ENCODE measurements at regions not wholly inside any gene's neighbourhood (a gene's known extent, or its start where the extent isn't known, plus 50 kb on each side); places are given as distances from the start of the nearest gene placed in this dataset.

DNA sequence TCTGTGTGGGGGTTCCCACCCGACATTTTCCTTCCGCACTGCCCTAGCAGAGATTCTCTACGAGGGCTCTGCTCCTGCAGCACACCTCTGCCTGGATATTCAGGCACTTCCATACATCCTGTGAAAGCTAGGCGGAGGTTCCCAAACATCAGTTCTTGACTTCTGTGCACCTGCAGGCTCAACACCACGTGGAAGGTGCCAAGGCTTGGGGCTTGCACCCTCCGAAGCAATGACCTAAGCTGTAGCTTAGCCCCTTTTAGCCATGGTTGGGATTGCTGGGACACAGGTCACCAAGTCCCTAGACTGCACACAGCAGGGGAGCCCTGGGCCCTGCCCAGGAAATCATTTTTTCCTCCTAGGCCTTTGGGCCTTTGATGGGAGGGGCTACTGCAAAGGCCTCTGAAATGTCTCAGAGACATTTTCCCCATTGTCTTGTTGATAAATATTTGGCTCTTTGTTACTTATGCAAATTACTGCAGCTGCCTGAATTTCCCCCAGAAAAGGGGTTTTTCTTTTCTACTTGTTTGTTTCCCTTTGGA, 1004.8 kb downstream of the OLFM4 start:
- TF ChIP-seq, protein P1, sequence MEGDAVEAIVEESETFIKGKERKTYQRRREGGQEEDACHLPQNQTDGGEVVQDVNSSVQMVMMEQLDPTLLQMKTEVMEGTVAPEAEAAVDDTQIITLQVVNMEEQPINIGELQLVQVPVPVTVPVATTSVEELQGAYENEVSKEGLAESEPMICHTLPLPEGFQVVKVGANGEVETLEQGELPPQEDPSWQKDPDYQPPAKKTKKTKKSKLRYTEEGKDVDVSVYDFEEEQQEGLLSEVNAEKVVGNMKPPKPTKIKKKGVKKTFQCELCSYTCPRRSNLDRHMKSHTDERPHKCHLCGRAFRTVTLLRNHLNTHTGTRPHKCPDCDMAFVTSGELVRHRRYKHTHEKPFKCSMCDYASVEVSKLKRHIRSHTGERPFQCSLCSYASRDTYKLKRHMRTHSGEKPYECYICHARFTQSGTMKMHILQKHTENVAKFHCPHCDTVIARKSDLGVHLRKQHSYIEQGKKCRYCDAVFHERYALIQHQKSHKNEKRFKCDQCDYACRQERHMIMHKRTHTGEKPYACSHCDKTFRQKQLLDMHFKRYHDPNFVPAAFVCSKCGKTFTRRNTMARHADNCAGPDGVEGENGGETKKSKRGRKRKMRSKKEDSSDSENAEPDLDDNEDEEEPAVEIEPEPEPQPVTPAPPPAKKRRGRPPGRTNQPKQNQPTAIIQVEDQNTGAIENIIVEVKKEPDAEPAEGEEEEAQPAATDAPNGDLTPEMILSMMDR (IDR thresholded peaks at IDR 0.05): no peak
- TF ChIP-seq POLR2AphosphoS5 (IDR thresholded peaks at IDR 0.05): no peak

All from esophagus muscularis mucosa (tissue), 3 donors.